ENCODE measurements at regions not wholly inside any gene's neighbourhood (a gene's known extent, or its start where the extent isn't known, plus 50 kb on each side); places are given as distances from the start of the nearest gene placed in this dataset.

DNA sequence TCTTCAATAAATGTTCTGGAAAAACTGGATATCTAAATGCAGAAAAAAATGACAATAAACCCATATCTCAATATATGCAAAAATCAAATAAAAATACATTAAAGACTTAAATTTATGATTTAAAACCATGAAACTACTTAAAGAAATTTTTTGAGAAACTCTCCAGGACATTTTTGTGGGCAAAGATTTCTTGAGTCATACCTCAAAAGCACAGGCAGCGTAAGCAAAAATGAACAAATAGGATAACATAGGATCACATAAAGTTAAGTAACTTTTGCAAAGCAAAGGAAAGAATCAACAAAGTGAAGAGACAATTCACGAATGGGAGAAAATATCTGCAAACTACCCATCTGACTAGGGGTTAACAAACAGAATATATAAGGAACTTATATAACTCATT, 1545.5 kb downstream of the SUCLG1 start:
- Histone ChIP-seq H3K36me3 (ENCODE audit: control insufficient read depth, insufficient read depth, low read length) (no peaks in the 10 kb centered on the region), H3K27me3 (ENCODE audit: control insufficient read depth, insufficient read depth, low read length) (no peaks in the 10 kb centered on the region), H3K4me1 (ENCODE audit: control insufficient read depth, insufficient read depth, low read length) (no peaks in the 10 kb centered on the region), H3K9me3 (ENCODE audit: control insufficient read depth, insufficient read depth, low read depth, low read length) (peaks cover 7% of the 10 kb centered on the region; the same call in 1 of the 2 replicates), H3K4me3 (ENCODE audit: low read depth in 2 of 2, low read length in 2 of 2) (no peak overlapping the region), H3K27ac (ENCODE audit: low read length) (no peak overlapping the region)
- intact Hi-C loops (cut with micrococcal nuclease; ENCODE audit: unreplicated experiment): no loop called here
- TF ChIP-seq SIN3A (IDR thresholded peaks at IDR 0.05; ENCODE audit: borderline replicate concordance, insufficient read depth, low read depth, low read length) (no peak), TCF7L2 (IDR thresholded peaks at IDR 0.05; ENCODE audit: low read depth, low read length) (no peak), POLR2AphosphoS5 (IDR thresholded peaks at IDR 0.05; ENCODE audit: low read depth, low read length) (no peak)
- TF ChIP-seq, protein P1, sequence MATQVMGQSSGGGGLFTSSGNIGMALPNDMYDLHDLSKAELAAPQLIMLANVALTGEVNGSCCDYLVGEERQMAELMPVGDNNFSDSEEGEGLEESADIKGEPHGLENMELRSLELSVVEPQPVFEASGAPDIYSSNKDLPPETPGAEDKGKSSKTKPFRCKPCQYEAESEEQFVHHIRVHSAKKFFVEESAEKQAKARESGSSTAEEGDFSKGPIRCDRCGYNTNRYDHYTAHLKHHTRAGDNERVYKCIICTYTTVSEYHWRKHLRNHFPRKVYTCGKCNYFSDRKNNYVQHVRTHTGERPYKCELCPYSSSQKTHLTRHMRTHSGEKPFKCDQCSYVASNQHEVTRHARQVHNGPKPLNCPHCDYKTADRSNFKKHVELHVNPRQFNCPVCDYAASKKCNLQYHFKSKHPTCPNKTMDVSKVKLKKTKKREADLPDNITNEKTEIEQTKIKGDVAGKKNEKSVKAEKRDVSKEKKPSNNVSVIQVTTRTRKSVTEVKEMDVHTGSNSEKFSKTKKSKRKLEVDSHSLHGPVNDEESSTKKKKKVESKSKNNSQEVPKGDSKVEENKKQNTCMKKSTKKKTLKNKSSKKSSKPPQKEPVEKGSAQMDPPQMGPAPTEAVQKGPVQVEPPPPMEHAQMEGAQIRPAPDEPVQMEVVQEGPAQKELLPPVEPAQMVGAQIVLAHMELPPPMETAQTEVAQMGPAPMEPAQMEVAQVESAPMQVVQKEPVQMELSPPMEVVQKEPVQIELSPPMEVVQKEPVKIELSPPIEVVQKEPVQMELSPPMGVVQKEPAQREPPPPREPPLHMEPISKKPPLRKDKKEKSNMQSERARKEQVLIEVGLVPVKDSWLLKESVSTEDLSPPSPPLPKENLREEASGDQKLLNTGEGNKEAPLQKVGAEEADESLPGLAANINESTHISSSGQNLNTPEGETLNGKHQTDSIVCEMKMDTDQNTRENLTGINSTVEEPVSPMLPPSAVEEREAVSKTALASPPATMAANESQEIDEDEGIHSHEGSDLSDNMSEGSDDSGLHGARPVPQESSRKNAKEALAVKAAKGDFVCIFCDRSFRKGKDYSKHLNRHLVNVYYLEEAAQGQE (IDR thresholded peaks at IDR 0.05; ENCODE audit: insufficient read depth in 1 of 2, low read depth in 2 of 2, low read length in 1 of 2): no peak
- TF ChIP-seq, protein P2, sequence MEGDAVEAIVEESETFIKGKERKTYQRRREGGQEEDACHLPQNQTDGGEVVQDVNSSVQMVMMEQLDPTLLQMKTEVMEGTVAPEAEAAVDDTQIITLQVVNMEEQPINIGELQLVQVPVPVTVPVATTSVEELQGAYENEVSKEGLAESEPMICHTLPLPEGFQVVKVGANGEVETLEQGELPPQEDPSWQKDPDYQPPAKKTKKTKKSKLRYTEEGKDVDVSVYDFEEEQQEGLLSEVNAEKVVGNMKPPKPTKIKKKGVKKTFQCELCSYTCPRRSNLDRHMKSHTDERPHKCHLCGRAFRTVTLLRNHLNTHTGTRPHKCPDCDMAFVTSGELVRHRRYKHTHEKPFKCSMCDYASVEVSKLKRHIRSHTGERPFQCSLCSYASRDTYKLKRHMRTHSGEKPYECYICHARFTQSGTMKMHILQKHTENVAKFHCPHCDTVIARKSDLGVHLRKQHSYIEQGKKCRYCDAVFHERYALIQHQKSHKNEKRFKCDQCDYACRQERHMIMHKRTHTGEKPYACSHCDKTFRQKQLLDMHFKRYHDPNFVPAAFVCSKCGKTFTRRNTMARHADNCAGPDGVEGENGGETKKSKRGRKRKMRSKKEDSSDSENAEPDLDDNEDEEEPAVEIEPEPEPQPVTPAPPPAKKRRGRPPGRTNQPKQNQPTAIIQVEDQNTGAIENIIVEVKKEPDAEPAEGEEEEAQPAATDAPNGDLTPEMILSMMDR (IDR thresholded peaks at IDR 0.05): no peak
- DNase-seq (ENCODE audit: low read depth, low spot score): no peak
- in situ Hi-C loops (cut with HindIII; ENCODE audit: low pct_unique_long_range_greater_than_20kb, low sequenced_read_pairs): no loop called here
- ATAC-seq: no peak
- no TSS peak for BruUV-seq (replicated peaks)
- ChIA-PET CTCF (no interaction called here), POLR2A (no interaction called here)

DNA sequence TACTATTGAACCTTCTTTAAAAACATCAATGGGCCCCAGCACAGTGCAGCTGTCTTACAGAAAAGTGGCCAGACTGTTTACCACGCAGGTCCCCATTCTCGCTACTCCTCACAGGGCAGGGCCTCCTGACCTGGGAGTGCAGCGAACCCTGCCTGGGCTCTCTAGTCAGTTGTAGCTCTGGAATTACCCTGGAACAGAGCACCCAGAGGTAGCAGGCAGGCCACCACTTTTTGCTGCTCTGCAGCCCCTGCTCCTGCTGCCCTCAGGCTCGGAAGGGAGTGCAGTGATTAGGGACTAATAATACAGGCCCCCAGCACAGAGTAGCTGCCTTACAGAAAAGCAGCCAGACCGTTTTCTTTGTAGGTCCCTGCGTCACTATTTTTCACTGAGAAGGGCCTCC, 1563.0 kb downstream of the SUCLG1 start:
- POLR2A ChIA-PET: no interaction called here
- Histone ChIP-seq H3K27ac (ENCODE audit: low read length) (no peak overlapping the region), H3K36me3 (ENCODE audit: control insufficient read depth, insufficient read depth, low read length) (no peaks in the 10 kb centered on the region), H3K4me3 (ENCODE audit: low read depth in 2 of 2, low read length in 2 of 2) (no peak overlapping the region), H3K27me3 (ENCODE audit: control insufficient read depth, insufficient read depth, low read length) (no peaks in the 10 kb centered on the region), H3K4me1 (ENCODE audit: control insufficient read depth, insufficient read depth, low read length) (no peaks in the 10 kb centered on the region), H3K9me3 (ENCODE audit: control insufficient read depth, insufficient read depth, low read depth, low read length) (no peaks in the 10 kb centered on the region)
- in situ Hi-C loops (cut with HindIII; ENCODE audit: low pct_unique_long_range_greater_than_20kb, low sequenced_read_pairs) (no loop called here), intact Hi-C loops (cut with micrococcal nuclease; ENCODE audit: unreplicated experiment) (no loop called here)
- no peak for ATAC-seq
- CTCF ChIA-PET: interaction anchor here (0.7 kb wide), 1 partner anchor 1343 kb away, joined by 3 read pairs; no protein-coding TSS in a partner anchor
- no peak for DNase-seq (ENCODE audit: low read depth, low spot score)
- no TSS peak for BruUV-seq (replicated peaks)
- TF ChIP-seq TCF7L2 (IDR thresholded peaks at IDR 0.05; ENCODE audit: low read depth, low read length): no peak

DNA sequence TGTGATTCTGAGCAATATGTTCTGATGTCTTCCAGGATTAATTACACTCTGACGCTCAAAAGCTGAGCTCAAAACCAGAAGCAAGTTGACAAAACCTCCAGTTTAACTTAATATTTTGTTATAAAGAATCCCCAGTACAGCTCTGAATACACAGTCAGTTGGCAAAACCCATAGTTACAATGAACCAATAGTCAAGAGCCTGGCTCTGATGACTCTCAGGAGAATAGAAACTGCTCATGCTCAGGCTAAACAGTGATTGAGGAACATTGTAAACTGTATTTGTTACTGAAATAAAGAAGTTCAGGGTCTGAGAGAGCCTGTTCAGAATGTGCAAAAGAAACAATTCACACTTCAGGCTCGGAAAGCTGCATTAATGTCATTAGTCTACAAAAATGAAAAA, 1565.9 kb downstream of the SUCLG1 start:
- Histone ChIP-seq H3K9me3 (ENCODE audit: control insufficient read depth, insufficient read depth, low read depth, low read length) (no peaks in the 10 kb centered on the region), H3K36me3 (ENCODE audit: control insufficient read depth, insufficient read depth, low read length) (no peaks in the 10 kb centered on the region), H3K4me1 (ENCODE audit: control insufficient read depth, insufficient read depth, low read length) (no peaks in the 10 kb centered on the region), H3K27ac (ENCODE audit: low read length) (no peak overlapping the region), H3K4me3 (ENCODE audit: low read depth in 2 of 2, low read length in 2 of 2) (no peak overlapping the region), H3K27me3 (ENCODE audit: control insufficient read depth, insufficient read depth, low read length) (no peaks in the 10 kb centered on the region)
- BruUV-seq (replicated peaks): no TSS peak
- intact Hi-C loops (cut with micrococcal nuclease; ENCODE audit: unreplicated experiment): no loop called here
- TF ChIP-seq TCF7L2 (IDR thresholded peaks at IDR 0.05; ENCODE audit: low read depth, low read length): no peak
- no peak for TF ChIP-seq POLR2AphosphoS5 (IDR thresholded peaks at IDR 0.05; ENCODE audit: low read depth, low read length)
- TF ChIP-seq, protein P1 (IDR thresholded peaks at IDR 0.05; ENCODE audit: insufficient read depth in 1 of 2, low read depth in 2 of 2, low read length in 1 of 2): no peak
- TF ChIP-seq, protein P2 (IDR thresholded peaks at IDR 0.05): no peak
- TF ChIP-seq SIN3A (IDR thresholded peaks at IDR 0.05; ENCODE audit: borderline replicate concordance, insufficient read depth, low read depth, low read length): no peak
- ATAC-seq (no peak), DNase-seq (ENCODE audit: low read depth, low spot score) (no peak)
- ChIA-PET POLR2A (no interaction called here), CTCF (no interaction called here)
- in situ Hi-C loops (cut with HindIII; ENCODE audit: low pct_unique_long_range_greater_than_20kb, low sequenced_read_pairs): no loop called here

Data from Panc1 (cell line).